Neuronal stem cell (in vitro differentiated cells): ENCODE measurements at regions not wholly inside any gene's neighbourhood (a gene's known extent, or its start where the extent isn't known, plus 50 kb on each side); places are given as distances from the start of the nearest gene placed in this dataset.

Experiments used
- DNase-seq: peaks from one replicate; pipeline ENCODE4 v3.0.0-alpha.2; 2013; ENCODE audit warnings: low spot score
- H2AFZ ChIP-seq: one replicate; pipeline ENCODE4 v1.6.1; 2013; ENCODE audit warnings: mild to moderate bottlenecking, low read length, inconsistent platforms
- H2AK5ac ChIP-seq: 2 replicates; pipeline ENCODE4 v1.6.1; 2013; ENCODE audit warnings: low read depth, mild to moderate bottlenecking, inconsistent platforms, low read length, moderate library complexity, mixed read lengths
- H2BK120ac ChIP-seq: 2 replicates; pipeline ENCODE4 v1.6.1; 2013; ENCODE audit warnings: low read depth, mild to moderate bottlenecking, inconsistent platforms, low read length, moderate library complexity, mixed read lengths
- H2BK12ac ChIP-seq: one replicate; pipeline ENCODE4 v1.6.1; 2013; ENCODE audit warnings: low read length, inconsistent platforms
- H2BK15ac ChIP-seq: 2 replicates; pipeline ENCODE4 v1.6.1; 2013; ENCODE audit warnings: mild to moderate bottlenecking, low read length, inconsistent platforms, mixed read lengths
- H2BK5ac ChIP-seq: one replicate; pipeline ENCODE4 v1.6.1; 2013; ENCODE audit warnings: inconsistent platforms, mild to moderate bottlenecking, low read length, moderate library complexity
- H3K14ac ChIP-seq: one replicate; pipeline ENCODE4 v1.6.1; 2013; ENCODE audit warnings: low read length, inconsistent platforms
- H3K18ac ChIP-seq: 2 replicates; pipeline ENCODE4 v1.6.1; 2013; ENCODE audit warnings: low read length, inconsistent platforms
- H3K23ac ChIP-seq: 2 replicates; pipeline ENCODE4 v1.6.1; 2013; ENCODE audit warnings: low read depth, mild to moderate bottlenecking, mixed read lengths, low read length, inconsistent platforms; ENCODE audit not compliant: poor library complexity
- H3K27ac ChIP-seq: replicated peaks from 3 replicates; pipeline ENCODE4 v1.5.1; 2013; ENCODE audit warnings: low read length, inconsistent platforms
- H3K27me3 ChIP-seq, 3 experiments: 2 replicates each; pipeline ENCODE4 v1.6.1; 2013; ENCODE audit warnings: low read length in 3 of 3, mild to moderate bottlenecking in 2 of 3, inconsistent platforms in 1 of 3, low read depth in 1 of 3, mixed read lengths in 1 of 3, moderate library complexity in 1 of 3; ENCODE audit not compliant: control insufficient read depth in 3 of 3, insufficient read depth in 3 of 3
- H3K36me3 ChIP-seq, 2 donors: replicated peaks in 1 of 2; 2 replicates each; pipeline ENCODE4 v1.6.1; 2013; ENCODE audit warnings: low read length in 2 of 2; ENCODE audit not compliant: control insufficient read depth in 2 of 2, insufficient read depth in 2 of 2
- H3K4ac ChIP-seq: 2 replicates; pipeline ENCODE4 v1.6.1; 2013; ENCODE audit warnings: inconsistent platforms, mild to moderate bottlenecking, low read length, moderate library complexity
- H3K4me1 ChIP-seq, 2 donors: 1 replicate in 1 of 2; 2 replicates in 1 of 2; pipeline ENCODE4 v1.6.1; 2013; ENCODE audit warnings: low read length in 2 of 2, low read depth in 1 of 2; ENCODE audit not compliant: control insufficient read depth in 2 of 2, insufficient read depth in 1 of 2
- H3K4me2 ChIP-seq: one replicate; pipeline ENCODE4 v1.6.1; 2013; ENCODE audit warnings: mild to moderate bottlenecking, low read length, inconsistent platforms; ENCODE audit not compliant: insufficient read depth, poor library complexity, severe bottlenecking
- H3K4me3 ChIP-seq, 2 donors: 2 replicates each; pipeline ENCODE4 v1.5.1; 2013; ENCODE audit warnings: low read length in 2 of 2, mild to moderate bottlenecking in 2 of 2, inconsistent platforms in 1 of 2, moderate library complexity in 1 of 2
- H3K79me1 ChIP-seq: one replicate; pipeline ENCODE4 v1.6.1; 2013; ENCODE audit warnings: low read depth, mild to moderate bottlenecking, inconsistent platforms, low read length, moderate library complexity
- H3K9ac ChIP-seq: one replicate; pipeline ENCODE4 v1.6.1; 2013; ENCODE audit warnings: mild to moderate bottlenecking, low read depth, low read length, inconsistent platforms; ENCODE audit not compliant: poor library complexity
- H3K9me3 ChIP-seq, 2 donors: replicated peaks in 1 of 2; 2 replicates each; pipeline versions ENCODE3 to v1.6.1; 2013; ENCODE audit warnings: low read length in 2 of 2, mild to moderate bottlenecking in 2 of 2, inconsistent platforms in 1 of 2, low read depth in 1 of 2, mixed read lengths in 1 of 2, moderate library complexity in 1 of 2; ENCODE audit not compliant: control insufficient read depth in 2 of 2, insufficient read depth in 1 of 2
- H4K8ac ChIP-seq: one replicate; pipeline ENCODE4 v1.6.1; 2013; ENCODE audit warnings: low read depth, mild to moderate bottlenecking, inconsistent platforms, low read length, moderate library complexity
- H4K91ac ChIP-seq: one replicate; pipeline ENCODE4 v1.6.1; 2013; ENCODE audit warnings: low read length, low read depth, mild to moderate bottlenecking, inconsistent platforms; ENCODE audit not compliant: poor library complexity
- WGBS, 2 donors: extraction: QIAGEN DNeasy Blood & Tissue Kit; methylation state at CpG; one replicate each; pipeline ENCODE4 v1.1.7; 2013; ENCODE audit warnings: missing lambda C conversion rate in 2 of 2, mixed read lengths in 1 of 2; ENCODE audit not compliant: insufficient read length in 2 of 2, insufficient replicate concordance in 1 of 2; ENCODE audit errors: extremely low coverage in 2 of 2; 5-methylcytosine and 5-hydroxymethylcytosine counted together

DNA sequence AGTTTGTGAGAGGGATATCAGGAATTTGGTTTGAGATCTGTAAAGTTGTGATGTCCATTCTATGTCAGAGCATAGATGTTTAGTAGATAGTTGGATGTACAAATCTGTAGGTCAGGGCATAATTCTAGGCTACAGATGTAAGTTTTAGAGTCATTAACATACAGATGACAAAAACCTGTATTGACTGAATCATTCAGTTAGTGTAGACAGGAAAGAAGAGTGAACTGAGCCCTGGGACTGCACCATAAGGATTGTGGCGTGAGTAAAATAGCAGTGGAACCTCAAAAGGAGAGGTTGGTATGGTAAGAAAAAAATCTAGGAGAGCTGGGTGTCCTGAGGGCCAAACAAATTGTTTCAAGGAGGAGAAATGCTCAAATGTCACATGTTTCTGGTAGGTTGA lies 73.1 kb upstream of the RPRM start:
- Histone ChIP-seq H3K36me3 (no peaks in the 10 kb centered on the region), H2AFZ (no peak overlapping the region), H3K9me3 (no peaks in the 10 kb centered on the region), H2BK12ac (no peak overlapping the region), H2BK15ac (no peak overlapping the region), H4K8ac (no peak overlapping the region), H3K9ac (no peak overlapping the region), H3K4me1 (no peaks in the 10 kb centered on the region), H3K4ac (no peak overlapping the region), H3K14ac (no peak overlapping the region), H3K4me2 (no peak overlapping the region), H4K91ac (no peak overlapping the region), H3K4me3 (no peak overlapping the region), H3K79me1 (no peaks in the 10 kb centered on the region), H2AK5ac (no peak overlapping the region), H2BK5ac (no peak overlapping the region), H3K18ac (no peak overlapping the region), H2BK120ac (no peak overlapping the region), H3K23ac (no peak overlapping the region), H3K27me3 (no peaks in the 10 kb centered on the region), H3K27ac (no peak overlapping the region)
- no peak for DNase-seq
- no CpG with 5 or more reads among the region's 1 CpG for WGBS, 2 donors

DNA sequence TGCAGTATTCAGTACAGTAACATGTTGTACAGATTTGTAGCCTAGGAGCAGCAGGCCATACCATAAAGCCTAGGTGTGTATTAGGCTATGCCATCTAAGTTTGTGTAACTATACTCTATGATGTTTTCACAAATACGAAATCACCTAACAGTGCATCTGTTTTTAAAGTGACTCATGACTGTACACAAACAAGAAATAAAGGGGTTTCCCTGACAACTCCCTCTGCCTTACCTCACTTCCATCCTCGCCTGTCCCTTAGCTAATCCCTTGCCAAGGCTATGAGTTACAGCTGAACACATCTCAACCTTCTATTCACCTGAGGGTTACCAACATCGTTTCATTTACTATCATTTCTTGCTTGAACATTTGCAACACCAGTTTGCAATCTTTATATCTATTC lies 78.6 kb upstream of the RPRM start:
- no peak overlapping the region for H2BK5ac ChIP-seq
- no peak overlapping the region for H3K23ac ChIP-seq
- DNase-seq = no peak
- no peak overlapping the region for H4K8ac ChIP-seq
- H3K4me2 ChIP-seq = no peak overlapping the region
- H2AFZ ChIP-seq = no peak overlapping the region
- no peak overlapping the region for H2BK12ac ChIP-seq
- no CpG with 5 or more reads among the region's 3 CpGs for WGBS, 2 donors
- no peak overlapping the region for H2BK120ac ChIP-seq
- no peaks in the 10 kb centered on the region for H3K9me3 ChIP-seq
- H3K79me1 ChIP-seq = no peaks in the 10 kb centered on the region
- no peaks in the 10 kb centered on the region for H3K36me3 ChIP-seq
- no peaks in the 10 kb centered on the region for H3K4me1 ChIP-seq
- H2BK15ac ChIP-seq = no peak overlapping the region
- no peak overlapping the region for H3K14ac ChIP-seq
- H4K91ac ChIP-seq = no peak overlapping the region
- H3K27me3 ChIP-seq = no peaks in the 10 kb centered on the region
- H3K27ac ChIP-seq = no peak overlapping the region
- no peak overlapping the region for H3K4ac ChIP-seq
- H2AK5ac ChIP-seq = no peak overlapping the region
- H3K18ac ChIP-seq = no peak overlapping the region
- no peak overlapping the region for H3K9ac ChIP-seq
- no peak overlapping the region for H3K4me3 ChIP-seq

DNA sequence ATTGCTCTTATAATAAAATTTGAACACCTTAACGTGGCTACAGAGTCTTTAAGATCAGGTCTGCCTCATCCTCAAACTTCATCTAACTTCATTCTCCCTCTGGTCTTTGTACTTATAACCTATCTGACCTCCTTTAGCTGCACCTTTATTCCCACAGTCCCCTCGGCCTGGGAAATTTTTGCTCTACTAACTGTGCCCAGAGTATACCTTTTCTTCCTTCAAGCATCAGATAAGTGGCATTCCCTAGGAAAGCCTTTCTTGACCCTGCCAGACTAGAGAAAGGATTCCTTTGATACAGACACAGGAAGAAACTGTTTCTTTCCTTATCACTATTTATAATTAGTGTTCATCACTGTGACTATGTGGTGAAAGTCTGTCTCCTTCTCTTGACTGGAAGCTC lies 79.2 kb upstream of the RPRM start:
- no peak overlapping the region for H2AK5ac ChIP-seq
- no peak overlapping the region for H4K8ac ChIP-seq
- no peak overlapping the region for H3K27ac ChIP-seq
- H4K91ac ChIP-seq = no peak overlapping the region
- no peaks in the 10 kb centered on the region for H3K4me1 ChIP-seq
- no peaks in the 10 kb centered on the region for H3K79me1 ChIP-seq
- H2BK15ac ChIP-seq = no peak overlapping the region
- H3K14ac ChIP-seq = no peak overlapping the region
- no CpG with 5 or more reads among the region's 2 CpGs for WGBS, 2 donors
- H3K27me3 ChIP-seq = no peaks in the 10 kb centered on the region
- no peak overlapping the region for H3K4ac ChIP-seq
- H3K4me2 ChIP-seq = no peak overlapping the region
- no peak overlapping the region for H3K23ac ChIP-seq
- no peak for DNase-seq
- no peak overlapping the region for H3K4me3 ChIP-seq
- no peak overlapping the region for H2BK12ac ChIP-seq
- H3K36me3 ChIP-seq = no peaks in the 10 kb centered on the region
- no peak overlapping the region for H2BK5ac ChIP-seq
- H3K18ac ChIP-seq = no peak overlapping the region
- H2BK120ac ChIP-seq = no peak overlapping the region
- no peak overlapping the region for H2AFZ ChIP-seq
- H3K9me3 ChIP-seq = no peaks in the 10 kb centered on the region
- no peak overlapping the region for H3K9ac ChIP-seq

DNA sequence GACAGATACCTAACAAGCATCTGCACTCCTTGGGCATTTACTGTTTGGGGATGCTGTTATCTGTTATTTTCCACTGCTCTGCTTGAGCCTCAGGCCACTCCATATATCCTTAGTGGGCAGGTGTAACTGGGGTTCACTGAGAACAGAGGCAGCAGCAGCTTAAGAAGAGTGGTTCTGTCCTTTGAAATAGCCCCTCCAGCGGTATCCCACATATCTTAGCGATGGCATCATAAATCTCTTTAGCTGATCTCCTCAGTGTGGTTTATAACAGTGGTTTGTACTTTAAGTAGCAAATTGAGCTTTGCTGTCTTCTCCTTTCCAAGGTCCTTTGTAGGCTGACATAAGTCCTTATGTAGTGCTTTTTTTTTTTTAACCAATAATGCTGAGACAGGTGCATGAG lies 79.7 kb upstream of the RPRM start:
- H3K23ac ChIP-seq = no peak overlapping the region
- H3K9me3 ChIP-seq = no peaks in the 10 kb centered on the region
- H3K18ac ChIP-seq = no peak overlapping the region
- no peaks in the 10 kb centered on the region for H3K4me1 ChIP-seq
- DNase-seq = no peak
- no peak overlapping the region for H3K9ac ChIP-seq
- H2BK12ac ChIP-seq = no peak overlapping the region
- H2AK5ac ChIP-seq = no peak overlapping the region
- H3K4me2 ChIP-seq = no peak overlapping the region
- no peak overlapping the region for H3K27ac ChIP-seq
- no peak overlapping the region for H3K4ac ChIP-seq
- H2BK15ac ChIP-seq = no peak overlapping the region
- H3K27me3 ChIP-seq = no peaks in the 10 kb centered on the region
- H3K14ac ChIP-seq = no peak overlapping the region
- H4K8ac ChIP-seq = no peak overlapping the region
- no peak overlapping the region for H2BK5ac ChIP-seq
- H3K36me3 ChIP-seq = no peaks in the 10 kb centered on the region
- no CpG with 5 or more reads among the region's 2 CpGs for WGBS, 2 donors
- no peak overlapping the region for H4K91ac ChIP-seq
- H3K4me3 ChIP-seq = no peak overlapping the region
- no peaks in the 10 kb centered on the region for H3K79me1 ChIP-seq
- no peak overlapping the region for H2BK120ac ChIP-seq
- H2AFZ ChIP-seq = no peak overlapping the region
